ENCODE measurements at regions not wholly inside any gene's neighbourhood (a gene's known extent, or its start where the extent isn't known, plus 50 kb on each side); places are given as distances from the start of the nearest gene placed in this dataset.

DNA sequence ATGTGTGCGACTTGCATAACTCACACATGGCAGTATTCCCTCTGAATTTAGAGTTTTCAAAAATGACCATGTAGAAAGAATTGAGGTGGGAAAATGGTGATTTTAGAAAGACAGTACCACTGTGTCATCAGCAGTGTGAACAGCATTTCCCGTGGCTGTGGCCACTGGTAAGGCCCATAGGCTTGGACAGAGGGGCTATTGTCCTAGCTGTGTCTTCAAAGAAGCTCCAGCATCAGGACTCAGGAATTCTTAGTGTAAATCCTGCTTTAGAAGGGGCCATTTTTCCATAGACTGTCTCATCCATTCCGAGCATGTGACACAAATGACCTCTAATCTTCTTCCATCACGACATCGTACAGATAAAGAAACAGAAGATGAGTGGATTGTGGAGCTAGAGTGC lies 119.3 kb upstream of the BACE2 start:
- no peak for DNase-seq

DNA sequence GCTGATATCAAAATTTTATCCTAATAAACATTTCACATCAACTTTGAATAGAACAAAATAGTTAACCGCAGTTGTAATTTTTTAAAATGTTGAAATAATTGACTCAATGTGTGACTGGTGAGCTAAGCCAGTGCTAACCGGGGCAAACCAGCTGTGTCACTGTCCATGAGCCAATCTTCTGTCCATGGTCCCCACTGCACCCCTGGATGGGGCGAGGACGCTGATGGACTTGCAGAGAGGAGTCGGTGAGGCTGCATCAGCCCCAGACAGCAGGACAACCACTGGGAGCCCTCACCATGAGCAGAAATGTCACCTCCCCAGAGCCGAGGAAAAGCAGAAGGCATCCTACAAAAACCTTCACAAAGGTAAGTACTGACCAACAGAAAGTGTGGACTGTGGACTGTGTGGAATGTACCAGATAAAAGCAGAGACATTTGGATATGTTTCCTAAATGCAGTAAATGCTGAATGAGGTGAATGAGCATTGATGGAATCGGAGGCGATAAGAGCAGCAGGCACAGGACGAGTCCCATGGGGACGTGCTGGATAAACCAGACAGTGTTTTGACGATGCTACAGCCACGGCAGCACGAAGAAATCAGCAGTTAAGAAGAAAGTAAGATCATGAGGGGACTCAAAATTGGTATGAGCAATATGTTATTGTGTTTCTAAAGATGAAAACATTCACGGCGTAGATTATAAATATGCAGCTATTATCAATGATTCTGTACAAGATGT lies 115.0 kb upstream of the BACE2 start:
- DNase-seq, result no peak

DNA sequence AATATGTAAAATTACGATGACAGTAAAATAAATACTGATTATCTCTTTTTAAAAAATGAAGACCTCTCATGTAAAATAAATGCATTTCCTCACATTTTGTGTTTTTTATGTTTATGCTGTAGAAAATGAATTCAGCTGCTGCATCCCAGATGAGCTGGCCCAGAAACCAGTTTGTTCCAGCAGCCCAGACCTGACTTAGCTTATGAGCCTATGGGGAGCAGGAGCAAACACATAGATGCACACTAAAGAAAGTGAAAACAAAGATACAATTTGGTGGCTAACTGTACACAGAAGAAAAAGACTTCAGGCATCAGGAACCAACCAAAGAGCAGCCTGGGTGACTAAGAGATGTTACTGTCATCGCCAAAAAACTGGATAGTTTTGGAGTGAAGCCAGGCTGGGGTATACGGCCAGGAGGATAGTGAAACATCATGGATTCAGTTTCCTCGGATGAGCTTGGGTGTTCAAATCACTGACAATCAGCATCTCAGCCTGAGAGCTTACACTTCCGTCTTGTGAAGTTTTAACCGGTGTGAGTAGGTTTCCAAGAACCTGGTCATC lies 113.9 kb upstream of the BACE2 start:
- DNase-seq, result no peak

DNA sequence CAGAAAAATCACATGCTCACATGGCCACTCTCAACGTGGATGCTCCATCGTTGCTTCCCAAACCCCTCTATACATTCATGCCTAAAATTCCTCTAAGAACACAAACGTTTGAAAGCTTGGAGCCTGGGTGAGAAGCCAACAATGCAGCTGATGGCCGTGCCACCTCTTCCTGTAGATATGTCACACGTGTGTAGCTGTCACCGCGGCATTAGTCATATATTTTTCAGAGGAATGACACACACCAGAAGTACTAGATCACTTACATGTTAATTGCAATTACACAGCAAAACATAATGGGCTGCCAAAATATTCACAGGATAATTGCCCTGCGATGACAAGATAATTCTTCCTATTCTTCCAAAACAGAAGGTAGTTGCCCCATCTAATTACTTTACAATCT lies 112.7 kb upstream of the BACE2 start:
- no peak for DNase-seq

DNA sequence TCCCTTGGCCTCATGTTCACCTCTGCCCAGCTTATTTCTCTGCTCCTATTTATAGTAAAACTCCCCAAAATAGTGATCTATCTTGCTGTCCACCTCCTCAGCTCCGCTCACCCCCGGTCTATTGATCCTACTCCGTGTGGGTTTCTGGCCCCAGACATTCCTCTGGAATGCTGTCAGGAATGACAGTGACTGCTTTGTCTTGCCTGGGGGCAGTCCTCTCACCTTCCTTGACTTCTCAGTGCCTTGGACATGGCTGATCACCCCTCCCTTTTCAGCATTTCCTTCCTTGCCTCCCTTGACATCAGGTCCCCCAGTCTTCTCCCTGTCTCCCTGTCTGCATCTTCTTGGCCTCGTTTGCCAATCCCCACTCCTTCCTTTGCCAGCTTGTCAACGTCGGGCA lies 108.1 kb upstream of the BACE2 start:
- DNase-seq, result no peak

DNA sequence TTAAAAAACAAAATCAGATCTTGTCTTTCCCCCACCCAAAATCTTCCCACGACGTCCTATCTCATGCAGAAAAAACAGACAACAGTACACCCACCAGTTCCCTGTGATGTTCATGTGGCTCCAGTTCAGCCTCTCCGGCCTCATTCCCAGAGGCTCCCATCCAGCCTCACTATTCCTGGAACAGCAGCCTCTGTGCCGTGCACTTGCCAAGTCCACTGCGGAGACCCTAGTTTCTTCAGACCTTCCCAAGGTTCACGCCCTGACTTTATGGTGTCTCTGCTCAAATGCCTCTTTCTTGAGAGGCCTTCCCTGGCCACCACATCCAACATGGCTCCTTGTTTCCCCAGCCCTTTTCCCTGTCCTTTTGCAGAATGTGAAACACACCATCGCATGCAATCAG lies 106.3 kb upstream of the BACE2 start:
- no peak for DNase-seq

DNA sequence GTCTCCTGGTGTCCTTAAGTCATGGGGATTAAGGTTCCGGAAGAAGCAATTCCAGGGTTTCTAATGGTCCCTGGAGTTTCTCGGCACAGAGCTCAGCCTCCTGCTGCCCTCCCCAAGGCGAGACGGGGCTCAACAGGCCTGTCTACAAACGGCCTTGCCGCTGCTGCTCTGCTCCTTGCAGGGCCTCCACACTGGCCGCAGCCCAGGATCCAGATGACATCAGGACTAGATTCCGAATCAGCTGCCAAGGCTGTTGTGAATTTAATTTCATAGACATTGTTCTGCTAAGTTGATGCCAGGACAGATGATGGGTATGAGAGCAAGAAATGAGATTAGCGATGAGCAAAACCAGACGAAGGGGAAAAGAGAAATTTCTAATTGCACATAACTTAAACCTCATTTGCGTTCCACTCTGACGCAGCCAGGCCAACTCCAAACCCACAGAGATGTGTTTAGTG lies 103.6 kb upstream of the BACE2 start:
- no peak for DNase-seq

DNA sequence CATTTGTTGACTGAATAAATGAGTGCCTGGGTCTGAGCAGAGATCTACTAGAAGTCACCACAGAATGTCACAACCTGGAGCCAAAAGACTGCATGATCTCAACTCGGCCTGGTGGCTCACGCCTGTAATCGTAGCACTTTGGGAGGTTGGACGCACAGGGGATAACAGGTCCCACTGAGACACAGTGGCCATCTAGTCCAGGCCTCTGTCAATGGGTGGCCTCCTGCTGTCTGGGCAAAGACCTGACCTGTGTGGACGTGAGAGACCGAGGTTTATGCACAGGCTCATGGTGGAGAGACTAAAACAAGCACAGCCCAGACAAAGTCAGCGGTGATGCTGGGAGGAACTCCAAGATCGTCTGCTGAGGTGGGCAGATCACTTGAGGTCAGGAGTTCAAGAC lies 103.0 kb upstream of the BACE2 start:
- DNase-seq, result no peak

DNA sequence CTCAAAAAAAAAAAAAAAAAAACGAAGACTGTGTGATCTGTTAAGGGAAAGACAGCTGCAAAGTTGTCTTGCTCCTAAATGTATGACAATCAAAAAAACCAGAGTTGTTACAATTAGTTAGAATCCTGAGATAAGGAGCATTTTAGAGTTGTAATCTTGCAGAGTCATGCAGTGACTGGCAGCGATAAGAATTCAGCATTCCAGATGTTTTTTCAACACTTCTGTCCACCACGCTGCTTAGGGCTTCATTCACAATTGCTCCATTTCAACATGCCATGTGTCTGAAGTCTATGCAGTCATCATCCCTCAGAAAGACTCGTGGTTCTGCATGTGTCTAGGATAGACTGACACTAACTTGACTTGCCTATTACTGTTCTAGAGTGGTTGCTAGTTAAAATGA lies 102.4 kb upstream of the BACE2 start:
- no peak for DNase-seq

DNA sequence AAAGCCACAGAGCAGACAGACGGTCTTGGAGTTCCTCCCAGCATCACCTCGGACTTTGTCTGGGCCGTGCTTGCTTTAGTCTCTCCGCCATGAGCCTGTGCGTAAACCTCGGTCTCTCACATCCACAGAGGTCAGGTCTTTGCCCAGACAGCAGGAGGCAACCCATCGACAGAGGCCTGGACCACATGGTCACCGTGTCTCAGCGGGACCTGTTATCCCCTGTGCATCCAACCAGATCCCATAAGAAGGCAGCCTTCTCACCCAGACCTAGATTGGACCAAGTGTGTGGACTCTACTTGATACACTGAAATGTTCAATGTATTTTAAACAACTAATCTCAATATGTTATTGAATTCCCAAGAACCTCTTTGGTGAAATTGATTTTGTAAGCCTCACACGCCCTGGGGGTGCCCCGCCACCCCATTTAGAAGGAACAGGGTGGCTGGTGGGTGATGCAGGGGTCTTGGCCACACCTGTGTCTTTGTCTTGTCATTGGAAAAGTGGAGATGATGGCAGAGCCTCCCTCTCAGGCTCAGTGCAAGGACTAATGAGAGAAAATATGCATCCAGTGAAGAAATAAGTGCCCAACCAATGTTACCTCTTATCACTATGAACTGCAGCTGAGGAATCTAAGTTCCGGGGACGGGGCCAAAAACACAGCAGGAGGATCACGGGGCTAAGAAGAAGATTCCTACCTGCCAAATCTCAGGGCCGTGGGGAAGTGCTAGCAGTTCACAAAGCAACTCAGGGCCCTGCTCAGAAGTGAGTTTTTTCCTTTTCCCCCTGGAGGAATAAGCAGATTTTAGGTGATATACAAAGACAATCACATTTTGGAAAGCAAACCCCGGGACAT lies 101.6 kb upstream of the BACE2 start:
- no peak for DNase-seq

DNA sequence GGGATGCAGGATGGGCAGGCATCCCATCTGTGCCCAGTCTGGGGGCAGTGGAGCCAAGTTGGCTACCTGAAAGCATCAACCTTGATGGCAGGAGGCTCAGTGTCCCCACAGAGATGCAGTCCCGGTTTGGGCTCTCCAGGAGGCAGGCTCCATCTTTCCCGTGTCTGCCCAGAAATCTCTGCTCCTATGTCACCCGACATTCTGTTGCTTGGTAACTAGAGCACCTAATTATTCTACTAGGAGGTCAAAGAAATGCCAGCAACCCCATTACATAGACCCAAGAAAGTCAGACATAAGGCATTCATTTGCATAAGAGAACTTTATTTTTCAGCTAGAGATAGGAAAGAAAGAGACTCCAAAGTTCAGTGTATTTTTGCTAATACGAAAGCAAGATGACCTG lies 100.3 kb upstream of the BACE2 start:
- no peak for DNase-seq

DNA sequence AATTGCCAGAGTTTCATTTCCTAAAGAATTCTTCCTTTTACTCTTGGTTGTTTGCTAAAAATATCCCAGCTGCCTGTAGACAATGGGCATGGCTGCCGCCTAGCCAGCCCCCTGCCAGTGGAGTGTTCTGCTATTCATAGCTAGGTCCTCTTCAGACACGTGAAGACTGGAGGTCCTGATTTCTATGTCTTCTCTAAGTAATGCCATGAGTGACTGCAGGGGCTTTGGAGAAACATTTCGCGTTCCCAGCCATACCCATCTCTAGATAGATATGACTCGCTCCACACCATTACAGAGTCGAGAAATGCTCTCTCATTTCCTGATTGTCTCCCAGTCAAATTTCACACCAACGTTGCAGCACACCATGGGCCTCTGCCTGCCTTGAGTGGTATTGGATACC lies 99.5 kb upstream of the BACE2 start:
- no peak for DNase-seq

DNA sequence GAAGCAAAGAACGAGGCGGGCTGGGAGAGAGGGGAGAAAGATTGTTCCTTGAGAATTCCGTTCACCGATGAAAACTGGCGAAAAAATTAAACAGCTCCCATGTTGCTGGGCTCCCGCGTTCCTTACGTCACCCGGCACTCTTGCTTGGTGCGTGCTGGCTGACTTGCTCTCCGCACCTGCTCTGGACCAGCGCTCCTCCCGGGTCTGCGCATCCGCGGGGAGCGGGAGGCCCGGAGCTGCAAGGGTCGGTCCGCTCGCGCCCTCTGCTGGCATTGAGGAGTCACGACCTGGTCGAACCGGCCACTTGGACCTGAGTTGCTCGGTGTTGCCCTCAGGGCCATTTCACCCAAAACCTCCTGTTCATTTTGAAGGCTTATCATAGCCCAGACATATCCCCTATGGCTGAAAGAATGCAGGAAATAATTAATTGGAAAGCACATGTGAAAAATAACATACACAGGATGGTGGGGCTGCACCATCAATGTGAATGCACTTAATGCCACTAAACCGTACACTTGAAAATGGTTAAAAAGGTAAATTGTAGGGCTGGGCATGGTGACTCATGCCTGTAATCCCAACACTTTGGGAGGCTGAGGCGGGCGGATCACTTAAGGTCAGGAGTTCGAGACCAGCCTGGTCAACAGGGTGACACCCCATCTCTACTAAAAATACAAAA lies 98.9 kb upstream of the BACE2 start:
- DNase-seq, result peak; percentile 23 to 81

DNA sequence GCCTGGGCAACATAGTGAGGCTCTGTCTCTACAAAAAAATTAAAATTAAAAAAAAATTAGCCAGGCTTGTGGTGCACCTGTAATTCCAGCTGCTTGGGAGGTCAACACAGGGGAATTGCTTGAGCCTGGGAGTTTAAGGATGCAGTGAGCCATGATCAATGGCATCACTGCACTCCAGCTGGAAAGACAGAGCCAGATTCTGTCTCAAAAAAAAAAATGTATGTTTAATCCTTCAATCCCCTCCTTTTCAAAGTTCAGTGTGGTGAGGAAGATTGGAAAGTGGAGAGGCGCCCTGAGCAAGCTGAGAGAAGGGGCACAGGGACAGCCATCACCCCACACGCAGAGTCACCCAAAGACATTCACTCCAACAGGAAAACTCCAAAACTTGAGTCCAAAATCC lies 97.7 kb upstream of the BACE2 start:
- no peak for DNase-seq

DNA sequence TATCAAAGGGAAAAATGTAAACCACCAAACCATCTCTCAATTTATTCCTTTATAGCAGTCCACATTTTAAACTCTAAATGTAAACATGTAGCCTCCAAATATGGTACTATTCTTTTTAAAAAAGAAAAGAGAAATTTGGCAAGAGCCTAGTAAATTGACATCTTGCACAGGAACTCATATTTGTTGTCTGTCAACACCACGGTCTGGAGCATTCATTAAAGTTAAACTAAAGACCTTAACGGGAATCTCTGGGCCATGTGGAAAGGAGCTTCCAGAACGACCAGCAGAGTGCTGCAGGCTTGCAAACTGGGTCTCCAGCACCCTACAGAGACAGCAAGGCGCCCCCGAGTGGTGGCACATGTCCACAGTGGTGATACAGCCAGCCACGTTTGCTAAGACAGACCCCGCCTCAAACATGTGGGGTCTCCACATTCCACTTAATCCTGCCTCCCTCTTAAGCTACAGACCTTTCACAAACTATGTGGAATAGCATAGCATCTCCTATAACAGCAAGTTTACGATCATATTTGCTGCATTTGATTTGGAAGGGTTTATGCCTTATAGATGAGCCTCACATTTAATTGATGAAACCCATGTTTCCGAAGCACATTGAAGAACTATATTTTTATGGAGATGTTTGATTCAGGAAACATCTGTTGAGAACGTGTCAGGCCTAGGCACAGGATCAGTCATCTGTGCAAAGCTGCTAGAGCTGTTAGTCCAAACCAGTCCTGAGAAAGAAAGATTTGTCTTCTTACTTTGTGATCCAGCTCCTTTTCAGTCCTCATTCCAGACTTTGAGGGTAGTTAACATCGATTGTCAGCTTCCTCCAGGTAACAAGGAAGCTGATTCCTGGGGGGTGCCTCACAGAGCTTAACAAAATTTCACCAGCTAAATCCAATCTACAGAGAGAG lies 96.4 kb upstream of the BACE2 start:
- no peak for DNase-seq

DNA sequence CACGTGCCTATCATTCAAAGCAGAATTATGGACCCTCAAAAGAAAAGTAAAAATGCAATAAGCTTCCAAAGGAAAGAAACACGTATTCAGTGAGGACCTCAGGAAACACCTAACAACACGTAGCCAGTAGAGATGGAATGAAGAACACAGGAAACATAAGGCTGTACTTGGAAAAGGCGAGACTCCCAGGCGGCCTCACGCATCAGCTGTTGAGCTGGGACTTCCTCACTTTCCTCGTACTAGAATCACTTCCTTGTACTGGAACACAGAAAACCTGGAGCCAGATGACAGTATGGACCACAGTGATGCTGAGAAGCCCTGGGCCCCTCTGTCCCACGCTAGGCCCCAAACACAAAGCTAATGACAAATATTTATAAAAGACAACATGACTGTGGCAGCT lies 94.4 kb upstream of the BACE2 start:
- DNase-seq, result no peak

DNA sequence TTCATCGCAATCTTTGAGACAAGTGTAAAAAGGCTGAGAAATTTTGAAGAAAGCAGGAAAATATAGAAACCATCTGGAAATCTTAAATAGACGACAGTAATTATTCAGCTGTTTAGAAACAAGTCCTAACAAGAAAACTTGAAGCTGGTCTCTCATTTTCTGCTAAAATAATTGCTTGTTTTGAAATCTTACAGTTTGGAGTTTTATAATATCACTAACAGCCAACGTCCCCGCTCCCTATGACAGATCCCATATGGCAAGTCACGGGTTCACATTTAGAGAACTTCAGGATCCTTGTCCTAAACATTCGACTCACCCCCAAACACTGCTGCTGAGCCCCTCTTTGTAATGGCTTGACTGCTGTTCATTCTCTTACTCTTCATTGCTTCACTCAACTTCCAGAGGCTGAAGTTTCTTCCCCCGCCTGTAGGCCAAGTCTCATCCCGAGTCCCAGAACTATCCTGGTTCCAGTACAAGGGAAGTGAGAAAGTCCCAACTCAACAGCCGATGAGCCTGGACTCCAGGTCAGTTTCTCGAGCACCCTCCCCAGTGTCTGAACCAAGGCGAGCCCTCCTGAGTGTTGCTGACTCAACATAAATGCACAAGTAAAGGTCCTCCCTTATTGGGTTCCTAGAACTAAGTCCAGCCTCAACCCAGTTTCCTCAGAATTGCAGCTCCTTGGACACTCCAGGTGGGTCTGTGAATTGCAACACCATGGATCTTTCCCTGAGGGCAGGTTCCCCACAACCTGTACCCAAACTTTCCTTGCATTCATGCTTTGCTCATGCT lies 93.4 kb upstream of the BACE2 start:
- no peak for DNase-seq

DNA sequence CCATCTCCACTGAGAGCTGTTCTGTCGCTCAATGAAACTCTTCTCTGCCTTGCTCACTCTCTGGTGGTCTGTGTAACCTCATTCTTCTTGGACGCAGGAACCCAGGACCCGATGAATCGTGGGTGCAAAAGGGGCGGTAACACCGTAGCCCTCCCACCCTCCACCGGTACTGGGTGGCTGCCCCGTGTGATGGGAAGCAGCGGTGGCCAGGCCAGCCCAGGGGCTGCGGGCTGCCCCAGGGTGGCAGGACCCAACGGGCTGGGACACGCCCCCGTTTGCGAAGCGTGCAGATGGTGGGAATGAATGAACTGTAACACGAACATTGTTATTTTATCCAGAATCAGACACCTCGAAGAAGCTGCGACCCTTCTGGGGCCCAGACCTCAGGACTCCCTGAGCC lies 92.3 kb upstream of the BACE2 start:
- DNase-seq, result no peak

DNA sequence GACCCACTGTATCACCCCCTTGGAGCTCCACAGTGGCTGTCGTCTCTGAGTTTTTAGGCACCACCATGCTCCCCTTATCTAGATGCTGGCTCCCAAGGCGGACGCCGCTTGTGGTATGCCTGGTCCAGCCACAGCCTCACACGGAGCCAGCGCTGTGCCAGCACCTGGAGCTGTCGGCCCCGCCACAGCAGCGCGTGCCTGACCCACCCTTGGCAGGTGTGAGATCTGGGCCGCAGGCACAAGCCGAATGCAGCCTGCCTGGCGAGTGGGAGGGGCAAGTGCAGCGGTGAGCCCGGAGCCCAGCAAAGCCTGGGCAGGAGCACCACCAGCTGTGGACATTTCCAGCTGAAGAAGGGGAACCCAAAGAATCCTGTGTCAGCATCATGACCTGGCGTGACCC lies 91.9 kb upstream of the BACE2 start:
- DNase-seq, result no peak

DNA sequence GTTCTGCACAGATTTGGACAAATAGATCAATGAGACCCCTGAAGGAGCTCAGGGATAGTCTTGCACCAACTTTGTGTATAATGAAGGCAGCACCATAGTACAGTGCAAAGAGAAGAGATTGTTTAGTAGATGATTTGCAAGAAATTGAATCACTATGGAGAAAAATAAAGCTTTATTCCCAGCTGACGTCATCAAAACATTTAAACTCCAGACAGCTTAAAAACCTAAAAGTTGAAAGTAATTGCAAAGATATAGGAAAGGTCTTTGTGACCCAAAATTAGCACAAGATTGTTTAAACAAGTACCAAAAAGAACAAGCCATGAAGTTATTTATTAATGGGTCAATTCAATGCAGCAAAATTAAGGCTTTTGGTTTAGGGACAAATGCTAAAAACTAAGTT lies 88.8 kb upstream of the BACE2 start:
- no peak for DNase-seq

DNA sequence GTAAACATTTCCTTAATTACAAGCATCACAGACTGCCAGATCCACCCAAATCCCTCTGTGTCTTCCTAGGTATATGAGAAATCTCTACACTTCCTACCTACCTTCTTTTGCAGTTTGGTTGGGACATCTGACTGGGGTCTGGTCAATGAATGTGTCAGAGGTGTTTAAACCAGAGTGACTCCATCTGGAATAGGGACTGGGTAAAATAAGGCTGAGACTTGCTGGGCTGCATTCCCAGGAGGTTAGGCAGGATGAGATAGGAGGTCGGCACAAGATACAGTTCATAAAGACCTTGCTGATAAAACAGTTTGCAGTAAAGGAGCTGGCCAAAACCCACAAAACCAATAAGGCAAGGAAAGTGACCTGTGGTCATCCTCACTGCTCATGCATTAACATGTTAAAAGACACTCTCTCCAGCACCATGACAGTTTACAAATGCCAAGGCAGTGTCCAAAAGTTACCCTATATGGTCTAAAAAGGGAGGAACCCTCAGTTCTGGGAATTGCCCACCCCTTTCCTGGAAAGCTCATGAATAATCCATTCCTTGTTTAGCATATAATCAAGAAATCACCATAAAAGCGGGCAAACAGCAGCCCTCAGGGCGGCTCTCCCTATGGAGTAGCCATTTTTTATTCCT lies 87.4 kb upstream of the BACE2 start:
- DNase-seq, result no peak
